ENCODE measurements at regions not wholly inside any gene's neighbourhood (a gene's known extent, or its start where the extent isn't known, plus 50 kb on each side); places are given as distances from the start of the nearest gene placed in this dataset.

- Histone ChIP-seq H3K9me3 (ENCODE audit: control insufficient read depth, insufficient read depth, low read length) (no peaks in the 10 kb centered on the region), H3K4me1 (ENCODE audit: control insufficient read depth, insufficient read depth, low read length) (no peaks in the 10 kb centered on the region), H3K4me3 (ENCODE audit: low read depth, low read length) (no peak overlapping the region), H3K9ac (ENCODE audit: low read depth, low read length) (no peak overlapping the region), H3K36me3 (ENCODE audit: control insufficient read depth, insufficient read depth, low read length) (no peaks in the 10 kb centered on the region), H3K27me3 (ENCODE audit: control insufficient read depth, insufficient read depth, low read length) (no peaks in the 10 kb centered on the region)
Observed at GRCh38 chr3:95437409-95437808, 1374.5 kb downstream of the NSUN3 start.

- no peak overlapping the region for H3K4me3 ChIP-seq (ENCODE audit: low read depth, low read length)
- H3K9me3 ChIP-seq (ENCODE audit: control insufficient read depth, insufficient read depth, low read length), result no peaks in the 10 kb centered on the region
- no peaks in the 10 kb centered on the region for H3K27me3 ChIP-seq (ENCODE audit: control insufficient read depth, insufficient read depth, low read length)
- H3K4me1 ChIP-seq (ENCODE audit: control insufficient read depth, insufficient read depth, low read length), result no peaks in the 10 kb centered on the region
- no peaks in the 10 kb centered on the region for H3K36me3 ChIP-seq (ENCODE audit: control insufficient read depth, insufficient read depth, low read length)
- no peak overlapping the region for H3K9ac ChIP-seq (ENCODE audit: low read depth, low read length)
Observed at GRCh38 chr3:95438274-95438673, 1375.4 kb downstream of the NSUN3 start.

GRCh38 chr3:95442766-95443165 lies 1371.6 kb upstream of the EPHA6 start:
- H3K4me3 ChIP-seq (ENCODE audit: low read depth, low read length), result no peak overlapping the region
- no peaks in the 10 kb centered on the region for H3K36me3 ChIP-seq (ENCODE audit: control insufficient read depth, insufficient read depth, low read length)
- no peaks in the 10 kb centered on the region for H3K9me3 ChIP-seq (ENCODE audit: control insufficient read depth, insufficient read depth, low read length)
- no peaks in the 10 kb centered on the region for H3K4me1 ChIP-seq (ENCODE audit: control insufficient read depth, insufficient read depth, low read length)
- H3K9ac ChIP-seq (ENCODE audit: low read depth, low read length), result no peak overlapping the region
- no peaks in the 10 kb centered on the region for H3K27me3 ChIP-seq (ENCODE audit: control insufficient read depth, insufficient read depth, low read length)

GRCh38 chr3:95449841-95450240 lies 1364.6 kb upstream of the EPHA6 start:
- H3K36me3 ChIP-seq (ENCODE audit: control insufficient read depth, insufficient read depth, low read length), result no peaks in the 10 kb centered on the region
- no peak overlapping the region for H3K9ac ChIP-seq (ENCODE audit: low read depth, low read length)
- H3K4me3 ChIP-seq (ENCODE audit: low read depth, low read length), result no peak overlapping the region
- H3K9me3 ChIP-seq (ENCODE audit: control insufficient read depth, insufficient read depth, low read length), result no peaks in the 10 kb centered on the region
- H3K27me3 ChIP-seq (ENCODE audit: control insufficient read depth, insufficient read depth, low read length), result no peaks in the 10 kb centered on the region
- H3K4me1 ChIP-seq (ENCODE audit: control insufficient read depth, insufficient read depth, low read length), result no peaks in the 10 kb centered on the region

- no peaks in the 10 kb centered on the region for H3K36me3 ChIP-seq (ENCODE audit: control insufficient read depth, insufficient read depth, low read length)
- no peak overlapping the region for H3K4me3 ChIP-seq (ENCODE audit: low read depth, low read length)
- H3K4me1 ChIP-seq (ENCODE audit: control insufficient read depth, insufficient read depth, low read length), result no peaks in the 10 kb centered on the region
- H3K9me3 ChIP-seq (ENCODE audit: control insufficient read depth, insufficient read depth, low read length), result no peaks in the 10 kb centered on the region
- no peak overlapping the region for H3K9ac ChIP-seq (ENCODE audit: low read depth, low read length)
- no peaks in the 10 kb centered on the region for H3K27me3 ChIP-seq (ENCODE audit: control insufficient read depth, insufficient read depth, low read length)
Observed at GRCh38 chr3:95453242-95453641, 1361.2 kb upstream of the EPHA6 start.

- no peak overlapping the region for H3K9ac ChIP-seq (ENCODE audit: low read depth, low read length)
- H3K4me1 ChIP-seq (ENCODE audit: control insufficient read depth, insufficient read depth, low read length), result no peaks in the 10 kb centered on the region
- H3K9me3 ChIP-seq (ENCODE audit: control insufficient read depth, insufficient read depth, low read length), result no peaks in the 10 kb centered on the region
- no peaks in the 10 kb centered on the region for H3K27me3 ChIP-seq (ENCODE audit: control insufficient read depth, insufficient read depth, low read length)
- no peaks in the 10 kb centered on the region for H3K36me3 ChIP-seq (ENCODE audit: control insufficient read depth, insufficient read depth, low read length)
- no peak overlapping the region for H3K4me3 ChIP-seq (ENCODE audit: low read depth, low read length)
Observed at GRCh38 chr3:95456835-95457234, 1357.6 kb upstream of the EPHA6 start.

- Histone ChIP-seq H3K9ac (ENCODE audit: low read depth, low read length) (no peak overlapping the region), H3K4me1 (ENCODE audit: control insufficient read depth, insufficient read depth, low read length) (no peaks in the 10 kb centered on the region), H3K36me3 (ENCODE audit: control insufficient read depth, insufficient read depth, low read length) (no peaks in the 10 kb centered on the region)
Observed at GRCh38 chr3:95459706-95460105, 1354.7 kb upstream of the EPHA6 start.

GRCh38 chr3:95460274-95460673 lies 1354.1 kb upstream of the EPHA6 start:
- Histone ChIP-seq H3K4me1 (ENCODE audit: control insufficient read depth, insufficient read depth, low read length) (no peaks in the 10 kb centered on the region), H3K9me3 (ENCODE audit: control insufficient read depth, insufficient read depth, low read length) (no peaks in the 10 kb centered on the region), H3K9ac (ENCODE audit: low read depth, low read length) (no peak overlapping the region), H3K27me3 (ENCODE audit: control insufficient read depth, insufficient read depth, low read length) (no peaks in the 10 kb centered on the region), H3K4me3 (ENCODE audit: low read depth, low read length) (no peak overlapping the region), H3K36me3 (ENCODE audit: control insufficient read depth, insufficient read depth, low read length) (no peaks in the 10 kb centered on the region)

More at GRCh38 chr3:95459706-95460105, 1354.7 kb upstream of the EPHA6 start:
- no peaks in the 10 kb centered on the region for H3K9me3 ChIP-seq (ENCODE audit: control insufficient read depth, insufficient read depth, low read length)
- no peak overlapping the region for H3K4me3 ChIP-seq (ENCODE audit: low read depth, low read length)
- no peaks in the 10 kb centered on the region for H3K27me3 ChIP-seq (ENCODE audit: control insufficient read depth, insufficient read depth, low read length)

GRCh38 chr3:95462161-95462560 lies 1352.2 kb upstream of the EPHA6 start:
- no peak overlapping the region for H3K4me3 ChIP-seq (ENCODE audit: low read depth, low read length)
- H3K9ac ChIP-seq (ENCODE audit: low read depth, low read length), result no peak overlapping the region
- no peaks in the 10 kb centered on the region for H3K9me3 ChIP-seq (ENCODE audit: control insufficient read depth, insufficient read depth, low read length)
- H3K4me1 ChIP-seq (ENCODE audit: control insufficient read depth, insufficient read depth, low read length), result no peaks in the 10 kb centered on the region
- no peaks in the 10 kb centered on the region for H3K36me3 ChIP-seq (ENCODE audit: control insufficient read depth, insufficient read depth, low read length)
- no peaks in the 10 kb centered on the region for H3K27me3 ChIP-seq (ENCODE audit: control insufficient read depth, insufficient read depth, low read length)

- H3K4me3 ChIP-seq (ENCODE audit: low read depth, low read length), result no peak overlapping the region
- no peak overlapping the region for H3K9ac ChIP-seq (ENCODE audit: low read depth, low read length)
- H3K27me3 ChIP-seq (ENCODE audit: control insufficient read depth, insufficient read depth, low read length), result no peaks in the 10 kb centered on the region
- H3K9me3 ChIP-seq (ENCODE audit: control insufficient read depth, insufficient read depth, low read length), result no peaks in the 10 kb centered on the region
- H3K4me1 ChIP-seq (ENCODE audit: control insufficient read depth, insufficient read depth, low read length), result no peaks in the 10 kb centered on the region
- no peaks in the 10 kb centered on the region for H3K36me3 ChIP-seq (ENCODE audit: control insufficient read depth, insufficient read depth, low read length)
Observed at GRCh38 chr3:95464346-95464745, 1350.0 kb upstream of the EPHA6 start.

- H3K9ac ChIP-seq (ENCODE audit: low read depth, low read length), result no peak overlapping the region
- H3K9me3 ChIP-seq (ENCODE audit: control insufficient read depth, insufficient read depth, low read length), result no peaks in the 10 kb centered on the region
- H3K4me1 ChIP-seq (ENCODE audit: control insufficient read depth, insufficient read depth, low read length), result no peaks in the 10 kb centered on the region
- no peaks in the 10 kb centered on the region for H3K27me3 ChIP-seq (ENCODE audit: control insufficient read depth, insufficient read depth, low read length)
- H3K4me3 ChIP-seq (ENCODE audit: low read depth, low read length), result no peak overlapping the region
- H3K36me3 ChIP-seq (ENCODE audit: control insufficient read depth, insufficient read depth, low read length), result no peaks in the 10 kb centered on the region
Observed at GRCh38 chr3:95468331-95468730, 1346.1 kb upstream of the EPHA6 start.

- no peak overlapping the region for H3K4me3 ChIP-seq (ENCODE audit: low read depth, low read length)
- no peaks in the 10 kb centered on the region for H3K4me1 ChIP-seq (ENCODE audit: control insufficient read depth, insufficient read depth, low read length)
- no peaks in the 10 kb centered on the region for H3K9me3 ChIP-seq (ENCODE audit: control insufficient read depth, insufficient read depth, low read length)
- H3K9ac ChIP-seq (ENCODE audit: low read depth, low read length), result no peak overlapping the region
- no peaks in the 10 kb centered on the region for H3K27me3 ChIP-seq (ENCODE audit: control insufficient read depth, insufficient read depth, low read length)
- no peaks in the 10 kb centered on the region for H3K36me3 ChIP-seq (ENCODE audit: control insufficient read depth, insufficient read depth, low read length)
Observed at GRCh38 chr3:95474338-95474737, 1340.1 kb upstream of the EPHA6 start.

GRCh38 chr3:95476534-95476933 lies 1337.9 kb upstream of the EPHA6 start:
- H3K9ac ChIP-seq (ENCODE audit: low read depth, low read length), result no peak overlapping the region
- H3K9me3 ChIP-seq (ENCODE audit: control insufficient read depth, insufficient read depth, low read length), result no peaks in the 10 kb centered on the region
- no peaks in the 10 kb centered on the region for H3K36me3 ChIP-seq (ENCODE audit: control insufficient read depth, insufficient read depth, low read length)
- no peaks in the 10 kb centered on the region for H3K4me1 ChIP-seq (ENCODE audit: control insufficient read depth, insufficient read depth, low read length)
- no peaks in the 10 kb centered on the region for H3K27me3 ChIP-seq (ENCODE audit: control insufficient read depth, insufficient read depth, low read length)
- no peak overlapping the region for H3K4me3 ChIP-seq (ENCODE audit: low read depth, low read length)
